ENCODE measurements at regions not wholly inside any gene's neighbourhood (a gene's known extent, or its start where the extent isn't known, plus 50 kb on each side); places are given as distances from the start of the nearest gene placed in this dataset.

- TF ChIP-seq EZH2 (IDR thresholded peaks at IDR 0.05; ENCODE audit: low read depth) (no peak), CTCF (conservative IDR thresholded peaks at IDR 0.05) (no peak)
Measured at GRCh38 chr2:128458505-128458904, 139.8 kb upstream of the HS6ST1 start.
